K562 (cell line): ENCODE measurements at regions not wholly inside any gene's neighbourhood (a gene's known extent, or its start where the extent isn't known, plus 50 kb on each side); places are given as distances from the start of the nearest gene placed in this dataset.

ENCODE experiments used
- CEBPG ChIP-seq, 3 experiments: fragments of 200-800 bp in 1 of 3; sonication (Bioruptor generic) in 1 of 3; sonication (generic) in 1 of 3; formaldehyde crosslinking in 1 of 3; IDR thresholded peaks in 2 of 3; conservative IDR thresholded peaks in 1 of 3; 2 replicates each; pipeline versions ENCODE4 v1.6.1 to v1.8.0; 2016 to 2022; ENCODE audit warnings: missing compliant biosample characterization in 2 of 3, missing genetic modification characterization in 2 of 3, mild to moderate bottlenecking in 1 of 3, missing genetic modification reagents in 1 of 3
- ELF4 ChIP-seq: fragments of 450-650 bp; formaldehyde crosslinking; IDR thresholded peaks from 2 replicates; pipeline ENCODE4 v1.4.0; 2022; ENCODE audit warnings: missing genetic modification characterization
- ESRRA ChIP-seq: fragments of 450-650 bp; IDR thresholded peaks from 2 replicates; pipeline ENCODE4 v1.6.1; 2014; ENCODE audit warnings: low read depth, mild to moderate bottlenecking, moderate library complexity, borderline replicate concordance
- JUN ChIP-seq, 2 experiments: sonication (generic) in 1 of 2; formaldehyde crosslinking in 1 of 2; IDR thresholded peaks; 2 replicates each; pipeline versions ENCODE4 v1.6.1 to v1.8.0; 2012 to 2022; ENCODE audit warnings: borderline replicate concordance in 2 of 2, mild to moderate bottlenecking in 2 of 2, improper control_type of control experiment in 1 of 2, low read depth in 1 of 2, low read length in 1 of 2, missing genetic modification reagents in 1 of 2
- NFIC ChIP-seq: fragments of 450-650 bp; IDR thresholded peaks from 2 replicates; pipeline ENCODE4 v1.6.1; 2017; ENCODE audit warnings: mild to moderate bottlenecking, inconsistent platforms
- NFRKB ChIP-seq: fragments of 450-650 bp; IDR thresholded peaks from 2 replicates; pipeline ENCODE4 v1.6.1; 2016; ENCODE audit warnings: low read depth
- POLR2H ChIP-seq: IDR thresholded peaks from 2 replicates; pipeline ENCODE4 v1.6.1; 2016; ENCODE audit warnings: missing genetic modification characterization, low read depth, mild to moderate bottlenecking, control low read depth, missing compliant biosample characterization, moderate library complexity
- SMC3 ChIP-seq: conservative IDR thresholded peaks from 2 replicates; pipeline ENCODE4 v1.6.1; 2011; ENCODE audit warnings: low read depth, low read length, improper control_type of control experiment; ENCODE audit not compliant: insufficient read depth
- TF ChIP-seq, protein P1 (sequence below), 3 experiments: IDR thresholded peaks in 2 of 3; conservative IDR thresholded peaks in 1 of 3; 2 replicates each; pipeline ENCODE4 v1.5.1; 2011 to 2012; ENCODE audit warnings: low read length in 3 of 3, mild to moderate bottlenecking in 3 of 3, control low read depth in 2 of 3, improper control_type of control experiment in 1 of 3, inconsistent platforms in 1 of 3, low read depth in 1 of 3, mixed read lengths in 1 of 3, moderate library complexity in 1 of 3; ENCODE audit not compliant: insufficient read depth in 2 of 3

DNA sequence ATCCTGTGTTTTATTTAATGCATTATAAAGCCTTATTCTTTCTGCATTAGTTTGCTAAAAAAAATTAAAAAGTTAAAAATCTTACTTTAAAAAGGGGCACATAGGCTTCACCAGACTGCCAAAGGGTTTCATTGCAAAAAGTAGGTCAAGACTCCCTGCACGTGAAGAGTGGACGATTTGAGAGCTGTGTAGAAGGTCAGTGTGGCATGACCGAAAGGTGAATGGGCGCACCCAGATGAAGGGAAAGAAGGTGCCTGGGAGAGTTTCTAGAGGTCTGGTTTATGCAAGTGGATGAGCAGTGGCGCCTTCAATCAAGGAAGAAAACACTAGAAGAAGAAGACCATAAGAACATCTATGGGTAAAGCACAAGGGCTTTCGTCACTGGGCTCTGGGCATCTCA, 111.0 kb downstream of the SP3 start:
- TF ChIP-seq, protein P1, sequence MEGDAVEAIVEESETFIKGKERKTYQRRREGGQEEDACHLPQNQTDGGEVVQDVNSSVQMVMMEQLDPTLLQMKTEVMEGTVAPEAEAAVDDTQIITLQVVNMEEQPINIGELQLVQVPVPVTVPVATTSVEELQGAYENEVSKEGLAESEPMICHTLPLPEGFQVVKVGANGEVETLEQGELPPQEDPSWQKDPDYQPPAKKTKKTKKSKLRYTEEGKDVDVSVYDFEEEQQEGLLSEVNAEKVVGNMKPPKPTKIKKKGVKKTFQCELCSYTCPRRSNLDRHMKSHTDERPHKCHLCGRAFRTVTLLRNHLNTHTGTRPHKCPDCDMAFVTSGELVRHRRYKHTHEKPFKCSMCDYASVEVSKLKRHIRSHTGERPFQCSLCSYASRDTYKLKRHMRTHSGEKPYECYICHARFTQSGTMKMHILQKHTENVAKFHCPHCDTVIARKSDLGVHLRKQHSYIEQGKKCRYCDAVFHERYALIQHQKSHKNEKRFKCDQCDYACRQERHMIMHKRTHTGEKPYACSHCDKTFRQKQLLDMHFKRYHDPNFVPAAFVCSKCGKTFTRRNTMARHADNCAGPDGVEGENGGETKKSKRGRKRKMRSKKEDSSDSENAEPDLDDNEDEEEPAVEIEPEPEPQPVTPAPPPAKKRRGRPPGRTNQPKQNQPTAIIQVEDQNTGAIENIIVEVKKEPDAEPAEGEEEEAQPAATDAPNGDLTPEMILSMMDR (IDR thresholded peaks at IDR 0.05 in 2 of 3, conservative IDR thresholded peaks at IDR 0.05 in 1 of 3; ENCODE audit: insufficient read depth in 2 of 3, low read depth in 1 of 3, low read length in 3 of 3), result no peak
- TF ChIP-seq ESRRA, result no peak
- TF ChIP-seq CEBPG (CRISPR knock-in tag; IDR thresholded peaks at IDR 0.05), result no peak
- TF ChIP-seq CEBPG (tag; conservative IDR thresholded peaks at IDR 0.05 in 1 of 2, IDR thresholded peaks at IDR 0.05 in 1 of 2), result no peak
- no peak for TF ChIP-seq POLR2H (tag)
- no peak for TF ChIP-seq ELF4 (CRISPR knock-in tag)
- TF ChIP-seq JUN (IDR thresholded peaks at IDR 0.05; ENCODE audit: borderline replicate concordance, low read depth, low read length), result no peak
- no peak for TF ChIP-seq JUN (CRISPR knock-in tag; IDR thresholded peaks at IDR 0.05; ENCODE audit: borderline replicate concordance)
- TF ChIP-seq NFIC, result no peak
- TF ChIP-seq NFRKB, result no peak
- TF ChIP-seq SMC3, result no peak
